Left colon (tissue), 2 donors: ENCODE measurements at regions not wholly inside any gene's neighbourhood (a gene's known extent, or its start where the extent isn't known, plus 50 kb on each side); places are given as distances from the start of the nearest gene placed in this dataset.

Source experiments
- ATAC-seq: fragments of 200-7000 bp; cut with Tn5 transposase; one replicate; pipeline ENCODE4 v1.9.1; 2020; ENCODE audit warnings: mild to moderate bottlenecking, moderate library complexity
- DNase-seq, 2 donors: peaks; one replicate each; pipeline ENCODE4 v3.0.0-alpha.2; 2020
- intact Hi-C, 2 donors: fragments of 100-400 bp; cut with DNase I in 1 of 2; cut with micrococcal nuclease in 1 of 2; formaldehyde crosslinking; loops; one replicate each; pipeline versions ENCODE4 v1.11.2 to v1.14.0; 2022; cut with DNase I, micrococcal nuclease
- donor health status: DM: no; HTN: no; CAD: no.
- donor health status: DM: yes; HTN: yes; CAD: no.

DNA sequence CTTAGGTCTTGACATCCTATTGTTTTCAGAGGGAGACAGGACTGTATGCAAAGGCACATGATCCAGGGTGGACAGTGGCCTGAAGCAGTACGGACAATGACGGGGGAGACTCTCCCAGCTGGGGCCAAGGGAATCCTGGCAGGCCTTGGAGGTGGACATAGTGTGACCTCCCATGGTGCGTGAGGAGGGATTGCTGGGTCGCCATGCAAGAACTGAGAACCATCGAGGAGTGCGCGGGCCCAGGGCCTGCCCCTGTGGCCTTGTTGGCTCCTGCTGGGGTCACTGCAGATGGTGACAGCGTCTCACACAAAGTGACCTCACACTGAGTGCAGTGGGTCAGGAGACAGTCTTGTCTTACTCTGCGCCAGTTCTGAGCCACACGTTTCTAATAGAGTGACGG, 192.4 kb downstream of the GADD45G start:
- intact Hi-C loops: no loop called here
- ATAC-seq (no peak), DNase-seq (no peak)

- intact Hi-C loops: no loop called here
- ATAC-seq (no peak), DNase-seq (no peak)
These were observed 193.2 kb downstream of the GADD45G start for GRCh38 chr9:89797937-89798455.

DNA sequence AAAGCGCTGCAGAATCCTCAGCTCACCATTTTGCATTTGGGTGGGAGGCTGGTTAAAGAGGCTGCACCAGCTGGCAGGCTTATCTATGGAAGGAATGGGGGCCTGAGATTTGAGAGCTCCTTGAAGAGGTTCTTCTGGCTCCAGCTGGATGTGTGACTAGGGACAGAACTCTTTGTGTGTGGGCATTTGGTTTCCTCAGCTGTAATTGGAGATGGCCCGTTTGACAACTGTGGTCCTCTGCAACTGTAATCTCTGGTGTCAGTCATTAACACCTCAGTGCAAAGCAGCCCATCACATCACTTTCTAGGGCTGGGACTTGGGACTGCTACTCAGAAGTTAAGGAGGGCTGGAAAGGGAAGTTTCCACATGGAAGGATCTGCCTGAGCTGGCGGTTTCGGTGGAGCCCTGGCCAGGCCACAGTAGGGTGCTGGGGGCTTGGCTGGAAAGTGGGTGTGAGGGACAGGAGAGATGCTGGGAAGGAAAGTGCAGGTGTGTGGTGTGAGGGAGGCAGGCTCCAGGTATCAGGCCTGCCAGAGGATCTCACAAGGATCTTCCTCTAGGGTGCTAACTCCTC, 193.8 kb downstream of the GADD45G start:
- intact Hi-C loops: no loop called here

DNA sequence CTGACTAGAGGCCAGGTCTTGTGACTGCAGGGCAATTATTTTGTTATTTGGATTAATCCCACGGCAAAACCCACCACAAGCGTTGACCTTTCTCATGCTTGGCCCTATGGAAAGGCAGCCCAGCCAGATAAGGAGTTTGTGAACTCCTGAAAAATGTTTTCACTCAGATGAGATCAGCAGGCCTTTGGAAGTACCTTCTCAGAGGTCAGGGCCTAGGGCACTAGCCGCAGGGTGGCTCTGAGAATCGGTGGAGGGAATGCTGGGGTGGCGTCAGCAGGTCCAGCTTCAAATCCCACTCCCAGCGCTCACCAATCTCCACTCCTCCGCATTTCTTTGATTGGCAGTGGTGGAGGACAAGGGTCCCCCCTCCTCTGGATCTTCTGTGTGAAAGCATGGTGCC, 194.4 kb downstream of the GADD45G start:
- ATAC-seq: no peak

More for the DNA sequence above, 193.8 kb downstream of the GADD45G start:
- ATAC-seq: no peak
- no peak for DNase-seq

GRCh38 chr9:89799766-89800165, 195.0 kb downstream of the GADD45G start:
- ATAC-seq: no peak
- intact Hi-C loops: no loop called here

More for the DNA sequence above, 194.4 kb downstream of the GADD45G start:
- intact Hi-C loops: no loop called here
- no peak for DNase-seq

GRCh38 chr9:89801341-89801740, 196.5 kb downstream of the GADD45G start:
- DNase-seq (no peak), ATAC-seq (no peak)
- intact Hi-C loops: no loop called here

More at GRCh38 chr9:89799766-89800165, 195.0 kb downstream of the GADD45G start:
- no peak for DNase-seq

DNA sequence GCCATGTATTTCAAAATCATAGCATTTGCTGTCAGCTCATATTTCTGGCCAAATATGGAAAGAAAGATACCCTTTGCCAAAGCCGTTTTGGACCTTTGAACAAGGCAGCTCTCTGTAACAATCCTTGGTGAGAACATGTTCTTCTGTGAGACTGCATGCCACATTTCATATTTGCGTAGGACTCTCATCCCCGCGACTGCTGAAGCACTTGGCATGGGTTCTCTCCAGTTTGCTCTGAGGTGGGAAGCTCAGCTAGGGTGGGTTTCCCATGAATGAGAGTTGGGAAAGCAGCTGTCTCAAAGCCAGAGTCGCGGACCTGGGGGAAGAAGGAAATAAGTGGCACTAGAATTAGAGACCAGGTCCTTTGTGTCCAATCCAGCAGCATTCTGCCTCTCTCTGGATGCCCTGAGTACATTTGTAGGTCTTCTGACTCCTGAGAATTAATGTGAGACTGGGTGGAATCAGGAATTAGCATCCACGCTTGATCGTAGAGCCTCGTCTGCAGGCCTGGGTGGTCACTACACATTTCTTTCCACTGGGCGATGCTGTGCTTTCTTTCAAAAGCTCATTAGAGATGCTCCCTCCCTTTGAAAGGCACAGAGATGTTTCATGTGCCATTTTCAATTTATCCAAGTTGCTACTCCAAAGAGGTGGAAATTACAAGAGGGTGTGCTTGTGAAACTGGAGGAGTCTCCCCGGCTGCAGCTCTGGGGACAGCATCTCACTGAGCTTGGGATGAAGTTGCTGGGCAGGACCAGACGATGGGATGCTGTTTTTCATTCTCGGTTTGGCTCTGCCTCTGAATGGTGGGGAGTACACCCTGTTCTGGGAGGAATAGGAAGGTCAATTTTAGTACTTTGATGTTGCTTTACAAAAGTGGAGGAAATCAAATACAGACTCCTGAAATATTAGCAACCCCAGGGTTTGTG, 197.2 kb downstream of the GADD45G start:
- ATAC-seq: no peak
- intact Hi-C loops: no loop called here
- no peak for DNase-seq

- ATAC-seq (no peak), DNase-seq (no peak)
These were observed 198.1 kb downstream of the GADD45G start for GRCh38 chr9:89802781-89803355.

DNA sequence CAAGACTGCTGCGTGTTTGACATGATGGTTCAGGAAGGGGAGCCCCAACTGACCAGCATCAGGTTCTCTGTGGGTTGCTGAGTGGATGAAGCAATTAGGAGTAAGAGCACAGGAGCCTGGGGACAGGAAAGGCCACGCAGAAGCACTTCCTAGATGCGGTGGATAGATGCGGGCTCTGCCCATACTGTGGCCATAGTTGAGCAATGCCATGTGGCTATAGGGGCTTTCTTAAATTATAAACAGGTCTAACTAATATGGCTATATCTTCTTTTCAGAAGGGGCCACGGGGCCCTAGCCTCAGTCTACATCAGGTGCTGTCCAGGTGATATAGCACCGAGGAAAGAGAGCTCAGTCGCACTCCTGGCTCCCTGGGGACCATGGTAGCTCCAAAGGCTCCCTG, 198.6 kb downstream of the GADD45G start:
- ATAC-seq (no peak), DNase-seq (no peak)
- intact Hi-C loops: no loop called here

More at GRCh38 chr9:89802781-89803355, 198.1 kb downstream of the GADD45G start:
- intact Hi-C loops: no loop called here

DNA sequence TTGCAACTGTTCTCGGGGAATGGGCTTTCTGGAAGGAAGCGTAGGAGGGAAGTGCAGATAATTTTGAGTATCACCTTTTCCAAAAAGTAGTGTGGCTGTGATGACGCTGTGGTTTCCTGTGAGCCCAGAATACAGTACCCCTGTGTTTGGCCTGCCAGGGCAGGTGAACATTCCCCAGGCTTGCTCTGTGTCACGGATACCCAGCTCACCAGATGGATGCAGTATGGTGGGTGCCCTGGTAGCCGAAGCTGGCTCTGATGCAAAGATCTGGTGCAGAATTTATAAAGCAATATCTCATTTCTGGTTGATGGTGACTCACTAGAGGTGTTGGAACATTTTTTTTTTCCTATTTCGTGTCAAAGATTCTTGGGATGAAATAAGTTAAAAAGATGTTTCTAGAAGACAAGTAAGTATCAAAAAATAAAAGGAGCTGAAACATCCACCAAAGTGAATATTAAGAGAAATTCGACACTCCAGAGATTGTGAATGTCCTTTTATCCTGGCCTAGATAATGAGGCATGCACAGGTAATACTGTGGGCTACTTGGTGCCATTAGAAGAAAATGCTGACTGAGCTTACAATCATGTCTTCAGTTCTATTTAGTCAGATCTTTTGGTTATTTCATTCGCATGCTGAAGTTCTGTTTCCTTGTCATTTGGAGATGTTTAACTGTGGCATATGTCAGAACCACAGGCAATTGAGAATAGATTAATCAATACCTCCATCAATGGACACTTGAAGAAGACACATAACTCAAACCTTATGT, 200.1 kb downstream of the GADD45G start:
- DNase-seq (no peak), ATAC-seq (no peak)
- intact Hi-C loops: no loop called here

- ATAC-seq (no peak), DNase-seq (no peak)
- intact Hi-C loops: no loop called here
These were observed 200.9 kb downstream of the GADD45G start for GRCh38 chr9:89805571-89806292.

GRCh38 chr9:89806371-89807100, 201.7 kb downstream of the GADD45G start:
- no peak for ATAC-seq
- intact Hi-C loops: no loop called here
- DNase-seq: no peak

DNA sequence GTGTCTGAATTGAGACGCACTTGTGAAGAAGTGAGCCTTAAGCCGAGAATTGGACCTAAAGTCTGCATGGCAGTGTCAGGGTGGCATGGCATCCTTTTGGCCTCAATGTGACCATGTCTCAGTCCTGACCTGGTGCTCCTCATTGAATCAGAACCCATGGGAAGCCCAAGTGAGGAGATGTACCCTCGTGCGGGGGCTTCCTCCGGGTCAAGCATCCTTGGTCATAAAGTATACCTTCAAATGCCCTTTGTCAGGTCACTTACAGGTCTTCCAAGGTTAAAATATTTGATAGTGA, 202.2 kb downstream of the GADD45G start:
- no peak for ATAC-seq
- DNase-seq: no peak
- intact Hi-C loops: no loop called here

DNA sequence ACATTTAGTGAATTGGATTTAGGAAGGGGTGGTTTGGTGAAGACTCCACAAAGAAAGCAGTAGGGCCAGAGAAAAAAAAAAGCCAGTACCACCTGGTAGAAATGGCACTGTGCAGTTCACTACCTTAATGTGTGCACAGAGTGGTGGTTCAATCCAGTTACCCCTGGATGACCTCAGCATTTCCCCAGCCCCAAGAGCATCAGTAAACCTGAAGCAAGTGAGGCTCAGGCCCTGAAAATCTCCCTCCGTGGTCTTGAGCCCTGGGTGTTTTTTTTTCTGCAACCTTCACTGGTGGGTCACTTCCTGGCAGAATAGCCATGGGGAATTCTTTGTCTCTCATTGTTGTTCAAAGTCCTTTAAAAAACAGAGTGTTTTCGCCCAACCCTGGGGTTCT, 202.9 kb downstream of the GADD45G start:
- intact Hi-C loops: no loop called here
- no peak for DNase-seq

GRCh38 chr9:89808076-89808755, 203.4 kb downstream of the GADD45G start:
- ATAC-seq (no peak), DNase-seq (no peak)
- intact Hi-C loops: no loop called here

More for the DNA sequence above, 202.9 kb downstream of the GADD45G start:
- ATAC-seq: no peak

- DNase-seq: no peak
- no peak for ATAC-seq
- intact Hi-C loops: no loop called here
These were observed 204.0 kb downstream of the GADD45G start for GRCh38 chr9:89808756-89809181.

- ATAC-seq (no peak), DNase-seq (no peak)
- intact Hi-C loops: no loop called here
These were observed 205.6 kb downstream of the GADD45G start for GRCh38 chr9:89810431-89810830.
